Epithelial cell of proximal tubule (primary cell): ENCODE measurements at regions not wholly inside any gene's neighbourhood (a gene's known extent, or its start where the extent isn't known, plus 50 kb on each side); places are given as distances from the start of the nearest gene placed in this dataset.
"Not testable (repeated sequence)": the region's sequence is repeated elsewhere in the genome, so short reads cannot be mapped to it uniquely, and the experiment has no call there.

Experiments used
- DNase-seq: peaks from one replicate; pipeline ENCODE4 v3.0.0-alpha.2; 2011; ENCODE audit warnings: low read depth
- H3K4me3 ChIP-seq: 2 replicates; pipeline ENCODE4 v1.5.1; 2011; ENCODE audit warnings: low read depth, mild to moderate bottlenecking, low read length

- not testable (repeated sequence) for DNase-seq, H3K4me3 ChIP-seq
Observed at GRCh38 chr16:29578898-29579297, 72.7 kb upstream of the NPIPB12 start.

DNA sequence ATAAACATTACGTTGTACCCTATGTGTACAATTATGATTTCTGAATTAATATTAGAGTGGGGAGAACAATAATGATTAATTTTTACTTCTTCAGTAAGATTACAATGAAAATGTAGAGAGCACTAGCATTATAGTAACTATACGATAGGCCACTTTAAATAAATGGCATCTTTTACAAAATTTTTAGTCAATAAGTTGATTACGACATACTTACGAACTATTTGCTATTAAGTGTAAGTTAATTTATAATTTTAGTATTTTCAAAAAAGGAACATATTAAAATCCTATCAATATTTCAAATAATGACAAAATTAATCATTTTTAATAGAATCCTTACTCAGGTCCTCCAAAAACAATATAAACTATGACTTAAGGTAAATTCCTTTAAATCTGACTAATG is 75.6 kb upstream of the NPIPB12 start:
- H3K4me3 ChIP-seq, DNase-seq: not testable (repeated sequence)

GRCh38 chr16:29591919-29592318 is 71.1 kb upstream of the SPN start:
- H3K4me3 ChIP-seq, DNase-seq: not testable (repeated sequence)

DNA sequence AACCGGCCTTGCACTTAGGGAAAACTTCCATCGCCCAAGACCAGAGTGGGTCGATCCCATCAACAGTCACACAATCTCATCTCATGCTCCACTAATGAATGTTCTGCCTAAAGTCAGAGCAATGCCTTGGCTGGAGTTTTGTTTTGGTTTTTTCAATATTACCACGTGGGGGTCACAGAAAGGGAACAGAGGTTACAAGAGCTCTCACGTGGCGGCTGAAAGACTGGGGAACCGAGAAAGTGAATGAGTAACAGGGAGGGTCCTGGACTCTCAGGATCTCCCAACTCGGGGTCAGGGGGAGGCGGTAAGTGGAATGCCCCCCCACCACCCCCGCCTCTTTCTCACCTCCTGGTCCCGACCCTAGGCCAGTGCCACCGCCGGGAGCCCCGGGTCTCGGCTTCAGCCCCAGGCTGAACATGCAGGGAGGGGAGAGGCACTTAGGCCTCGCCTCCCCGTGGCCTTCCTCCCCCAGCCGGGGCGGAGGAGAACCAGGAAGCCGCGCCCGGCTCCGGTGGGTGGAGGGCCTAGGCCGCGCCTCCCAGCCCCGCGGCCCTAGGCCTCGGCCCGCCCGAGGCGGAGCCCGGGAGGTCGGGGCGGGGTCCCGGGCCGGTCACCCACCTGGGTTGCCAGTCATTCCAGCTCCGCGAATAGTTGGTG is 68.7 kb upstream of the SPN start:
- not testable (repeated sequence) for DNase-seq
- H3K4me3 ChIP-seq, result peak overlapping the region; percentile 68

DNA sequence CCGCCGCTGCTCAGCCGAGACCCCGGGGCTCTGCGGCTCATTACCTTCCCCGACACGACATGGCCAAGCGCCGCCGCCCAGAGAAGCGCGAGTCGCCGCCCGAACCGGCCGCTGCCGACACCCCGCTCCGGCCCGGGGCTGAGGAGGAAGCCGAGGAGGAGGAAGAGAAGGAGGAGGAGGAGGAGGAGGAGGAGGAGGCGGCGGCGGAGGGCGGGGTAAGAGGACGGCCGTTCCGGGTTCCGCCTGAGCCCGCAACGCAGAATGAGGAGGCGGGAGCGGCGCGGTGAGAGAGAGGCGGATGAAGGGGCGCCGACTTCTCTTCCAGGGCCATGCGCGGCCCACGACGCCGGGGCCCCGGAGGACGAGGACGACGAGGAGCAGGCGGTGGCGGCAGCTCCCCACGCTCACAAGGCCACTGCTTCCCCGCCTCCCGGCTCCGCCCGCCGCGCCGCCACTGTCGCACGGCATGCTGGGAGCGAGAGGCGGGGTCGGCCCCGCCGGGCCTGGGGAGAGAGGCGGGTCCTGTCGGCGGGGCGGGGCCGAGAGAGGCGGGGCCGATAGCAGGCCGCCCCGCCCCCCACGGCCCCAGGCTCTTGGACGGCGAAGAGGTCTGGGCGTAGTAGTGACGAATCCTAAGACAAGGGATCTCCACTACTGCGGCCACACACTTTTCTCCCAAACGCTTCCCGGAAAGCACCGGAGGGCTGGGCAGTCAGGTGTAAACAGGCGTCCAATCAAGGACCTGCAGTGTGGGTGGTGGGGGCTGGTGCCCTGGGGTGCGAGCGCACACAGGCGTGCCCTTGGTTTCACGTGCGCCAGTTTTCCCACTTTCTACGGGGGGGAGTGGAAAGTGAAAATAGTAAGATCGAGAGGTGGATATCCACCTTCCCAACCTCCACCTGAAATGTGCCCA is 67.9 kb upstream of the SPN start:
- peak; percentile 75 for DNase-seq

DNA sequence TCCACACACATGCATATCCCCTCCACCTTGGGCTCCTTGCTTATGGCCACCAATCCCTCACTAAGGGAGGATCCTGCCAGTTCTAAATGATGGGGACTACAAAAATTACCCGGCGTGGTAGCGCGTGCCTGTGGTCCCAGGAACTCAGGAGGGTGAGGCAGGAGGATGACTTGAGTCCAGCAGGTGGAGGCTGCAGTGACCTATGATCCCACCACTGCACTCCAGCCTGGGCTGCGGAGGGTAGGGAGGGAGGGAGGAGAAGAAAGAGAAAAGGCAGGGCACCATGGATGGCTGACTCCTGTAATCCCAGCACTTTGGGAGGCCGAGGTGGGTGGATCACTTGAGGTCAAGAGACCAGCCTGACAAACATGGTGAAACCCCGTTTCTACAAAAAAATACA is 66.0 kb upstream of the SPN start:
- H3K4me3 ChIP-seq, DNase-seq: not testable (repeated sequence)

More for the DNA sequence above, 67.9 kb upstream of the SPN start:
- H3K4me3 ChIP-seq, result peak overlapping the region; percentile 68

DNA sequence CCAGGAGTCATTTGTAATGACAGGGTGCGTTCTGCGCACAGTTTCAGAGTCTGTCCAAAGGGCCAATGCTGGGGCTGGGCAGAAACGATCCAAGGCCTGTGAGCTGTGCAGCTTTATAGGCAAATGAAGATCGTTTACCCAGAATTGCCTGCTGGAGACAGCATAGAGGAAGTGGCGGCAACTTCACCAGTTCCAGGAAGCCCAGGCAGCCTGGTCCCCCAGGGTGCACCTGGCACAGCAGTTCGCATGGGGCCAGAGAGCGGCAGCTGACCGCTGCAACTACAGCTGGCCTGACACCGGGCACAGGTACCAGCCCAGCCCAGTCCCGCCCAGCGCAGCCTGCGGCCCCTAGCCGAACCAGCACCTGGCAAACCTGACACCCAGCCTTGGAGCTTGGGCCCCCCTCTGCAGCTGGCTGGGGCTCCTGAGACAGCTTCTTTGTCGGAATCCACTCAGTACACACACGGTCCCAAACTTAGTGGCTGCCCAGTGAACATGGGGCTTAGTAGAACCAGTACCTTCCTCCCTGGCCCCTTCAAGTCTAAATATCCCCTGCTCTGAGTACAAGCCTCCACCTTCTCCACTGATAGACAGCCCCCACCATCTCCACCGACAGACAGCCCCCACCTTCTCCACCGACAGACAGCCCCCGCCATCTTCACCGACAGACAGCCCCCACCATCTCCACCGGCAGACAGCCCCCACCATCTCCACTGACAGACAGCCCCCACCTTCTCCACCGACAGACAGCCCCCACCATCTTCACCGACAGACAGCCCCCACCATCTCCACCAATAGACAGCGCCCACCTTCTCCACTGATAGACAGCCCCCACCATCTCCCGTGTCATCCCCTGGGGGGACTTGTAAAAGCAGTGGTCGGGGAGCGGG is 62.7 kb upstream of the SPN start:
- DNase-seq, H3K4me3 ChIP-seq: not testable (repeated sequence)

DNA sequence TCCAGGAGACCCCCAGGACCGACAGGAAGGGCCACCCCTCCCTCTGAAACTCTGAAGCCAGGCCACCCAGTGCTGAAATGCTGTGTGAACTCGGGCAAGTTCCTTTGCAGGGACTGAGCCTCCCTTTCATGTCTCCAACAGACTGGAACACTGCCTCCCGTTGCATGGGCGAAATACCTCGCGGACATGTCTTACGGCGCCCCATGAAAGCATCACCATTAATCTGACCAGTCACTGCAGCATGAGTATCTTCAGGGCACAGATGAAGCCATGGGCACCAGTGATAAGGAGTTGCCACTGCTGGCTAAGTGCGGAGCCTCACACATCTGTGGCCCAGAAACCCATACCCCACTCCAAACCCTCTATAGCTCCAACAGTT is 60.8 kb upstream of the SPN start:
- DNase-seq, H3K4me3 ChIP-seq: not testable (repeated sequence)

DNA sequence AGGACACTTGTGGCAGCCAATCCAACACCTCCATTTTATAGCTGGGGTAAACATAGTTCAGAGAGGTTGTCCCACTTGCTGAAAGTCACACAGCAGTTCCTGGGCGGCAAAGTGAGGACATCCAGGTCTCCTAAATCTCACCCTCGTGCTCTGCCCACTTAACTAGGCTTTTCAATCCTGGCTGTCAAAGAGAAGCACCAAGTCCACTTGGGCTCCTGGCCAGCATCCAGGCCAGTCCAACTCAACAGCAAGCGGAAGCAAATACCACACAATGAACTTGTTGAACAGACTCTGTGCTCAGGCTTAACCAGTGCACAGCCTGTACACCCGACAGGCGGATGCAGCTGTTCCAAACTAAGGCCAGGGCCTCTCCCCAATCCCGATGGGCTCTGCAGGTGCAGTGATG is 60.4 kb upstream of the SPN start:
- H3K4me3 ChIP-seq, DNase-seq: not testable (repeated sequence)

GRCh38 chr16:29604631-29605549 is 58.2 kb upstream of the SPN start:
- not testable (repeated sequence) for DNase-seq, H3K4me3 ChIP-seq

- DNase-seq, H3K4me3 ChIP-seq: not testable (repeated sequence)
Observed at GRCh38 chr16:29605593-29606205, 57.3 kb upstream of the SPN start.

DNA sequence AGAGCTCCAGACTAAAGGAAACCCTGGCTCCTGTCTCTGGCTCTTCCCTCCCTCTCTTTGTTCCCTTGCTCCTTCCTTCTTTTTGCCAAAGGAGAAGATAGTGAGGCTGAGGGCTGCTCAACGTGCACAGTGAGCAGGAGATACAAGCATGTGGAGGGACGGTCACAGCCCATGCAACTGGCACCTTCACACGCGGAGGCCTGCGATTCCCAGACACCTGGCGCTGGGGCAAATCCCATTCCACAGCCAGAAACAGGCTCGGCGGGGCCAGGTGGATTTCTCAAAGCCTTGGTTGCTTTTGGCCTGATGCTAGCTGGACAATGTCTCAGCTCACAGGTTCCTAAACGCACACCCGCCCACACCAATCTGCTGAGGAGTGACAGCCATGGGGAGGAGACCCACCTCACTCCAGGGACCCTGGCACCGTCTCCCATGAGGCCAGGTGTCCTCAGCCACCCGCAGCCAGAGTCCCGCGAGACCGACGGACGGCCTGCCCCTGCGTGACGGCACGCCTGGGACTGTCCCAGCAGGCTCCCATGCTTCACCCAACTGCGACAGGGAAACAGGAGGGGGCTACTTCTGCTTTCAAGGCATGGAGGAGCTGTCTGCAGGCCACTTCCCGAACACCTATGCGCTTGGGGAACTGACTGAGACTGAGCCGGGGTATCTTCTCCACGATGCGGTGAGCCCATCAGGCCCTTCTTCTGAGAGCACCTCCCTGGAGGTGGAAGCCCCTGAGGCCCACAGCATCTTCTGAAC is 56.2 kb upstream of the SPN start:
- not testable (repeated sequence) for DNase-seq, H3K4me3 ChIP-seq

GRCh38 chr16:29607428-29607823 is 55.6 kb upstream of the SPN start:
- DNase-seq, H3K4me3 ChIP-seq: not testable (repeated sequence)

GRCh38 chr16:29612381-29613306 is 50.4 kb upstream of the SPN start:
- not testable (repeated sequence) for DNase-seq
- H3K4me3 ChIP-seq, result peak overlapping the region; percentile 64
